Caco-2 (cell line): ENCODE measurements at regions not wholly inside any gene's neighbourhood (a gene's known extent, or its start where the extent isn't known, plus 50 kb on each side); places are given as distances from the start of the nearest gene placed in this dataset.

Source experiments
- BruUV-seq: library from RNA; stranded (reverse); fragments of 400-500 nt; replicated peaks from 2 replicates; lab custom pipeline; 2021; lab: Mats Ljungman, UMichigan
- CTCF ChIA-PET: fragments of 300-600 bp; sonication (Branson Sonifier 250); formaldehyde crosslinking; loops from one replicate; lab custom pipeline; 2022; ENCODE audit warnings: antibody characterized with exemption; lab: Charles Lee
- POLR2A ChIA-PET: fragments of 300-600 bp; sonication (Branson Sonifier 250); formaldehyde crosslinking; loops from one replicate; lab custom pipeline; 2022; ENCODE audit warnings: antibody characterized with exemption; lab: Charles Lee
- DNase-seq, 2 experiments: peaks; one replicate each; pipeline versions ENCODE4 v3.0.0 to v3.0.0-alpha.2; 2020 to 2022
- H3K27me3 ChIP-seq: replicated peaks from 2 replicates; pipeline ENCODE4 v1.6.0; 2011; ENCODE audit warnings: low read length; ENCODE audit not compliant: control insufficient read depth, insufficient read depth
- H3K36me3 ChIP-seq: 2 replicates; pipeline ENCODE4 v1.5.1; 2011; ENCODE audit warnings: low read length; ENCODE audit not compliant: control insufficient read depth, insufficient read depth
- H3K4me1 ChIP-seq: fragments of 250-450 bp; sonication (Bioruptor Pico); 2 replicates; pipeline ENCODE4 v1.5.1; 2020; ENCODE audit warnings: mild to moderate bottlenecking
- H3K4me3 ChIP-seq: 2 replicates; pipeline ENCODE4 v1.5.1; 2011; ENCODE audit warnings: low read depth, mild to moderate bottlenecking, control low read depth, low read length
- H3K9me3 ChIP-seq: fragments of 250-450 bp; sonication (Bioruptor Pico); 2 replicates; pipeline ENCODE4 v1.5.1; 2020; ENCODE audit warnings: mild to moderate bottlenecking, moderate library complexity
- H3K27ac Mint-ChIP-seq: one replicate; pipeline ENCODE4 v1.8.0; 2022; ENCODE audit warnings: mixed read lengths; ENCODE audit not compliant: unreplicated experiment
- H3K27me3 Mint-ChIP-seq: one replicate; pipeline ENCODE4 v1.8.0; 2022; ENCODE audit warnings: mixed read lengths; ENCODE audit not compliant: insufficient read depth, unreplicated experiment
- H3K36me3 Mint-ChIP-seq: one replicate; pipeline ENCODE4 v1.8.0; 2022; ENCODE audit warnings: mild to moderate bottlenecking, mixed read lengths; ENCODE audit not compliant: insufficient read depth, unreplicated experiment
- H3K4me1 Mint-ChIP-seq: one replicate; pipeline ENCODE4 v1.8.0; 2022; ENCODE audit warnings: low read depth, mixed read lengths; ENCODE audit not compliant: unreplicated experiment
- H3K4me3 Mint-ChIP-seq: one replicate; pipeline ENCODE4 v1.8.0; 2022; ENCODE audit warnings: mild to moderate bottlenecking, moderate library complexity, mixed read lengths; ENCODE audit not compliant: unreplicated experiment
- H3K9me3 Mint-ChIP-seq: one replicate; pipeline ENCODE4 v1.8.0; 2022; ENCODE audit warnings: mixed read lengths; ENCODE audit not compliant: unreplicated experiment
- CTCF ChIP-seq, 2 experiments: fragments of 200-600 bp in 1 of 2; IDR thresholded peaks; 1 replicate in 1 of 2; 2 replicates in 1 of 2; pipeline versions ENCODE4 v1.5.1 to v1.8.0; 2011 to 2022; ENCODE audit warnings: antibody characterized with exemption in 1 of 2, control low read depth in 1 of 2, inconsistent platforms in 1 of 2, low read depth in 1 of 2, low read length in 1 of 2, mild to moderate bottlenecking in 1 of 2, moderate library complexity in 1 of 2; ENCODE audit not compliant: insufficient read depth in 1 of 2, severe bottlenecking in 1 of 2, unreplicated experiment in 1 of 2
- intact Hi-C: fragments of 100-400 bp; cut with micrococcal nuclease; formaldehyde crosslinking; loops from one replicate; pipeline ENCODE4 v1.10.0; 2022; ENCODE audit not compliant: unreplicated experiment

DNA sequence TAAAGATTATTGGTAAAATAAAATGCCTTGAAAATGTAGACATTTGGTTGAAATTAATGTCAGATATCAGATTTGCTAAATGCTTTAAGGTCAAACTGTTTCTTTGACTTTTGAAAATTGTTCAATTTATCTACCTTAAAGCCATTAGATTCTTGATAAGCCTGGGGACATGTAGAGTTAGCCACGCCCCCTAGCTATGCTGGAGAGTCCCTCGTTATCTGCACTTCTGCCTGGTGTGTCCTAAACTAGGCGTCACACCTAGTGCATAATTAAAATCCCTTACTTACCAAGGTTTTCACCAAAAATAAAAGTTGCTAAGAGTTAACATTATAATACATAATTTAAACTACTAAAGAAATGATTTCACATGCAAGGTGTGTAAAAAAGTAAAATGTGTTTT, 79.5 kb downstream of the EGLN3 start:
- Mint-ChIP-seq H3K9me3 (peaks cover 23% of the 10 kb centered on the region), H3K4me1 (no peaks in the 10 kb centered on the region), H3K36me3 (no peaks in the 10 kb centered on the region), H3K4me3 (no peak overlapping the region), H3K27ac (no peak overlapping the region), H3K27me3 (no peaks in the 10 kb centered on the region)
- BruUV-seq = no TSS peak
- Histone ChIP-seq H3K36me3 (no peaks in the 10 kb centered on the region), H3K4me1 (peaks cover 7% of the 10 kb centered on the region; the same call in 1 of the 2 replicates), H3K27me3 (no peaks in the 10 kb centered on the region), H3K4me3 (no peak overlapping the region), H3K9me3 (no peaks in the 10 kb centered on the region; the same call in 1 of the 2 replicates)
- intact Hi-C loops = no loop called here
- peak; percentile 11 to 40 for DNase-seq
- ChIA-PET CTCF (no interaction called here), POLR2A (no interaction called here)
- TF ChIP-seq CTCF (IDR thresholded peaks at IDR 0.05; ENCODE audit: insufficient read depth in 1 of 2, low read depth in 1 of 2, low read length in 1 of 2, severe bottlenecking in 1 of 2, unreplicated experiment in 1 of 2) = no peak

GRCh38 chr14:33866425-33867088, 84.3 kb downstream of the EGLN3 start:
- intact Hi-C loops = no loop called here
- no peak for DNase-seq
- H3K4me1 Mint-ChIP-seq = no peaks in the 10 kb centered on the region
- no TSS peak for BruUV-seq
- Histone ChIP-seq H3K36me3 (no peaks in the 10 kb centered on the region), H3K27me3 (no peaks in the 10 kb centered on the region), H3K9me3 (no peaks in the 10 kb centered on the region), H3K4me1 (peaks cover 5% of the 10 kb centered on the region; the same call in 1 of the 2 replicates), H3K4me3 (no peak overlapping the region)
- H3K27me3 Mint-ChIP-seq = no peaks in the 10 kb centered on the region
- POLR2A ChIA-PET = no interaction called here
- TF ChIP-seq CTCF (IDR thresholded peaks at IDR 0.05; ENCODE audit: insufficient read depth in 1 of 2, low read depth in 1 of 2, low read length in 1 of 2, severe bottlenecking in 1 of 2, unreplicated experiment in 1 of 2) = no peak
- no peaks in the 10 kb centered on the region for H3K36me3 Mint-ChIP-seq
- H3K27ac Mint-ChIP-seq = no peak overlapping the region
- H3K9me3 Mint-ChIP-seq = no peaks in the 10 kb centered on the region
- CTCF ChIA-PET = no interaction called here
- H3K4me3 Mint-ChIP-seq = no peak overlapping the region

DNA sequence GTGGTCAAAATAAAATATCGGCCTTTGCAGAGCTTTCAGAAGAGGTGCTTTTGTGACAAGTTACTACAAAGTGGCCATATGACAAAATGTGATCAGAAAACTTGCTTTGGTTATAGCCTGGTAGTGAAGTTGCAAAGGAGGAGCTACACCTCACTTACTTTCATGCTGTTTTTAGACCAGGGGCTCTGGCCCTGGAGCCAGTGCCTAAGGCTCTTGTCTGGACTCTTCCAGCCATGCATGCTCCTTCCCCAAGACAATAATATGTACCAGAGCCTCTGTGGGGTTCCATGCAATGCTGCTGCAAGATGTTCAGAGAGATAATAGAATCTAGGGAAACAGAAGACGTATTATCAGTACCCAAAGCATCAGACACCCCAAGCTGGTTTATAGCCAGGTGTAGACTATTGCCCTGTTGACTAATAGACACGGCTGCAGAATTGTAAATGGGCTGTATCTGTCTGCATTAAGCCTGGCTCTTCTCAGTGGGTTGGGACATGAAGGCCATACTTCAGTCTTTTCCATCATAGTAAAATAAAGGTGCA, 88.5 kb downstream of the EGLN3 start:
- Histone ChIP-seq H3K9me3 (no peaks in the 10 kb centered on the region), H3K36me3 (no peaks in the 10 kb centered on the region), H3K4me3 (no peak overlapping the region), H3K27me3 (no peaks in the 10 kb centered on the region), H3K4me1 (no peaks in the 10 kb centered on the region)
- DNase-seq = no peak
- Mint-ChIP-seq H3K36me3 (no peaks in the 10 kb centered on the region), H3K9me3 (no peaks in the 10 kb centered on the region), H3K27ac (no peak overlapping the region), H3K4me3 (no peak overlapping the region), H3K4me1 (no peaks in the 10 kb centered on the region), H3K27me3 (no peaks in the 10 kb centered on the region)
- POLR2A ChIA-PET = no interaction called here
- TF ChIP-seq CTCF (IDR thresholded peaks at IDR 0.05; ENCODE audit: insufficient read depth in 1 of 2, low read depth in 1 of 2, low read length in 1 of 2, severe bottlenecking in 1 of 2, unreplicated experiment in 1 of 2) = no peak
- intact Hi-C loops = no loop called here
- BruUV-seq = no TSS peak
- CTCF ChIA-PET = no interaction called here
